GM23248 (cell line): ENCODE measurements at regions not wholly inside any gene's neighbourhood (a gene's known extent, or its start where the extent isn't known, plus 50 kb on each side); places are given as distances from the start of the nearest gene placed in this dataset.
A peak's percentile ranks its signal among the peaks of the same experiment; 100 is the strongest.

Source experiments
- DNase-seq: peaks from one replicate; pipeline ENCODE4 v3.0.0-alpha.2; 2015
- H2AFZ ChIP-seq: fragments of 200-600 bp; sonication (generic); 2 replicates; pipeline ENCODE4 v1.6.1; 2016; ENCODE audit warnings: antibody characterized with exemption
- H3F3A ChIP-seq: fragments of 200-600 bp; sonication (generic); 2 replicates; pipeline ENCODE4 v1.6.1; 2016; ENCODE audit warnings: mild to moderate bottlenecking, antibody characterized with exemption, mixed run types; ENCODE audit not compliant: insufficient read depth
- H3K27ac ChIP-seq: fragments of 200-600 bp; sonication (generic); 2 replicates; pipeline ENCODE4 v1.5.1; 2016; ENCODE audit warnings: mild to moderate bottlenecking
- H3K27me3 ChIP-seq: fragments of 200-600 bp; sonication (generic); replicated peaks from 2 replicates; pipeline ENCODE4 v1.6.1; 2016; ENCODE audit warnings: mild to moderate bottlenecking; ENCODE audit not compliant: insufficient read depth
- H3K36me3 ChIP-seq: fragments of 200-600 bp; sonication (generic); 2 replicates; pipeline ENCODE4 v1.6.1; 2016; ENCODE audit warnings: low read depth, mild to moderate bottlenecking
- H3K4me1 ChIP-seq: fragments of 200-600 bp; sonication (generic); 2 replicates; pipeline ENCODE4 v1.6.1; 2016; ENCODE audit warnings: mild to moderate bottlenecking; ENCODE audit not compliant: insufficient read depth
- H3K4me2 ChIP-seq: fragments of 200-600 bp; sonication (generic); one replicate; pipeline ENCODE4 v1.6.1; 2016; ENCODE audit warnings: mild to moderate bottlenecking; ENCODE audit not compliant: unreplicated experiment
- H3K4me3 ChIP-seq: fragments of 200-600 bp; sonication (generic); 2 replicates; pipeline ENCODE4 v1.5.1; 2016; ENCODE audit warnings: mild to moderate bottlenecking
- H3K79me2 ChIP-seq: fragments of 200-600 bp; sonication (generic); 2 replicates; pipeline ENCODE4 v1.6.1; 2016; ENCODE audit warnings: mild to moderate bottlenecking; ENCODE audit not compliant: insufficient read depth
- H3K9ac ChIP-seq: fragments of 200-600 bp; sonication (generic); 2 replicates; pipeline ENCODE4 v1.6.1; 2016; ENCODE audit warnings: mild to moderate bottlenecking
- H3K9me2 ChIP-seq: fragments of 200-600 bp; sonication (generic); 2 replicates; pipeline ENCODE4 v1.6.1; 2016; ENCODE audit warnings: mixed run types, mild to moderate bottlenecking, moderate library complexity; ENCODE audit not compliant: insufficient read depth
- H3K9me3 ChIP-seq: fragments of 200-600 bp; sonication (generic); one replicate; pipeline ENCODE4 v1.6.1; 2017; ENCODE audit warnings: low read depth
- H4K20me1 ChIP-seq: fragments of 200-600 bp; sonication (generic); 2 replicates; pipeline ENCODE4 v1.6.0; 2016; ENCODE audit not compliant: insufficient read depth
- EZH2 ChIP-seq: fragments of 200-600 bp; sonication (generic); IDR thresholded peaks from 2 replicates; pipeline ENCODE4 v1.6.1; 2018; ENCODE audit warnings: antibody characterized with exemption, mild to moderate bottlenecking; ENCODE audit not compliant: insufficient read depth, poor library complexity, severe bottlenecking
- EZH2phosphoT487 ChIP-seq: fragments of 200-600 bp; sonication (generic); IDR thresholded peaks from 2 replicates; pipeline ENCODE4 v1.6.1; 2018; ENCODE audit warnings: antibody characterized with exemption, moderate library complexity, mild to moderate bottlenecking, low read depth; ENCODE audit not compliant: insufficient read depth
- WGBS, 2 experiments: methylation state at CpG; one replicate each; pipeline ENCODE4 v1.1.6; 2015 to 2017; ENCODE audit warnings: low lambda C conversion rate in 2 of 2, low coverage in 1 of 2; ENCODE audit errors: missing lambda C conversion rate in 2 of 2; 5-methylcytosine and 5-hydroxymethylcytosine counted together
- in situ Hi-C: fragments of 300-500 bp; cut with MboI; formaldehyde crosslinking; loops from 2 replicates; pipeline ENCODE4 v1.15.0; 2020

DNA sequence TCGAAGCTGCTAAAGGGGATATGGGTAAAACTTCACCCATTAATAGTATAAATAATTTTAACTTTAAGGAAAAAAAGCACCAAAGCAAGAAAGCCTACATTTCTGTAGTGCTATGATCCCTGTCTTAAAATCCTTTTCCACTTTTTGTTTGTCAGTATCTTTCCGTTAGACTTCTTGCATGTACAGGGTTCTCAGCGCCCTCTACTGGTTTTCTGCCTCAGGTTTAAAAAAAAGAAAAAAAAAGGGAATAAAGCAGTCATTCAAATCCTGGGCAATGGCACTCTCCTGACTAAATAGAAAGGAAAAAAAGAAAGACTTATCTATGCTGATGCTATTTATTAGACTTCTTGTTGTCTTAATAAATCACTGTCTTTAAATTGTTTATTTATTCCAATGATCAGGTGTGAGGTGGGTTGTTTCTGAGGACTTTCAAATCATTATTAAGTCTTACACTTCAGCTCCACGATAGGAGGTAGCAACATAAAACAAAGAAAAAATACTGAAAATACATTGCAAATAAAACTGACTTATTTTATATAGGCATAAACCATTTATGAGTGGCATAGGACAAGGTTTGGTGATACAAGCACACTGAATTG, 475.4 kb upstream of the NR5A2 start:
- no peak overlapping the region for H3K4me3 ChIP-seq
- no peaks in the 10 kb centered on the region for H4K20me1 ChIP-seq
- H3K4me1 ChIP-seq = no peaks in the 10 kb centered on the region
- peak; percentile 77 for DNase-seq
- H3F3A ChIP-seq = no peaks in the 10 kb centered on the region
- no peak overlapping the region for H3K4me2 ChIP-seq
- no peaks in the 10 kb centered on the region for H3K36me3 ChIP-seq
- WGBS, 2 experiments = 35 to 37% methylated on average over 4 of the region's 4 CpGs
- TF ChIP-seq EZH2 = no peak
- TF ChIP-seq EZH2phosphoT487 = no peak
- H3K9me3 ChIP-seq = no peaks in the 10 kb centered on the region
- in situ Hi-C loops = no loop called here
- no peak overlapping the region for H3K27ac ChIP-seq
- H2AFZ ChIP-seq = no peak overlapping the region
- H3K9ac ChIP-seq = no peak overlapping the region
- H3K9me2 ChIP-seq = no peaks in the 10 kb centered on the region
- no peaks in the 10 kb centered on the region for H3K79me2 ChIP-seq
- H3K27me3 ChIP-seq = 0 out of 2 replicates have a peak, but pooled peaks cover 4% of the 10 kb centered on the region

DNA sequence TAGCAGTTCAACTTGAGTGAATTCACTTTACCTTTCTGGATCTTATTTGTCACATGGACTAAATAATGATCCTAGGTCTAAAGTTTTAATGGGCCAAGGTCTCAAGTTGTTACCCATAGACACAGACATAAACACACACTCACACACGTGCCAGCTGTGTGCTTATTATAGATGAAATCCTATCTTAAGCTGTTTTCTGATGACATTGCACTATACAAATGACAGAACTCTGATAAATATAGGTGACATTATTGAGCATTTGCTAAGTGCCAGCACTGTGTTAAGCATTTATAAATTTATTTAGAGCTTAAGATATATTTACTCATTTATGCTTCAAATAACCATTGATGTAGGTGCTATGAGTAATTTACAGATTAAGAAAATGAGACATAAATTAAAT, 474.4 kb upstream of the NR5A2 start:
- H3F3A ChIP-seq = no peaks in the 10 kb centered on the region
- H3K4me2 ChIP-seq = no peak overlapping the region
- no peak overlapping the region for H2AFZ ChIP-seq
- in situ Hi-C loops = no loop called here
- H3K9me3 ChIP-seq = no peaks in the 10 kb centered on the region
- no peak for DNase-seq
- TF ChIP-seq EZH2phosphoT487 (no peak), EZH2 (no peak)
- no peaks in the 10 kb centered on the region for H3K79me2 ChIP-seq
- H4K20me1 ChIP-seq = no peaks in the 10 kb centered on the region
- H3K4me1 ChIP-seq = no peaks in the 10 kb centered on the region
- H3K9me2 ChIP-seq = no peaks in the 10 kb centered on the region
- no peak overlapping the region for H3K4me3 ChIP-seq
- no peaks in the 10 kb centered on the region for H3K36me3 ChIP-seq
- no peak overlapping the region for H3K9ac ChIP-seq
- H3K27ac ChIP-seq = no peak overlapping the region
- 0 out of 2 replicates have a peak, but pooled peaks cover 4% of the 10 kb centered on the region for H3K27me3 ChIP-seq
- 39 to 43% methylated on average over 1 of the region's 1 CpG for WGBS, 2 experiments

DNA sequence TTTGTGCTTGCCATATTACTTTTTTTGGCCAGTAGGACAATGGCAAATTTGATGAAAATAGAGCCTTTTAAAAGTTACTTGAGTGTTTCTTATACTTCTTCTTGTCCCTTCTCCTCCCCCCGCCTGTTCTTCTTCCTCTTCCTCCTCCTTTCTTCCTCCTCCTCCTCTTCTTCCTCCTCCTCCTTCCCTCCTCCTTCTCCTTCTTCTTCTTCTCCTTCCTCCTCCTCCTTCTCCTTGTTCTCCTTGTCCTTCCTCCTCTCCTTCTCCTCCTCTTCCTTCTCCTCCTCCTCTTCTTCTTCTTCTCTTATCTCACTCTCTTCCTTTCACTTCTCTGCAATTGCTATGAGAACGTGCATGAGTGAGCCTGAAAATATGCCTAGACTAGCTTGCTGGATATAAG, 466.2 kb upstream of the NR5A2 start:
- H3K4me3 ChIP-seq = no peak overlapping the region
- WGBS, 2 experiments = 13 to 22% methylated on average over 1 to 2 of the region's 2 CpGs
- TF ChIP-seq EZH2 (no peak), EZH2phosphoT487 (no peak)
- H4K20me1 ChIP-seq = no peaks in the 10 kb centered on the region
- H3K9me3 ChIP-seq = no peaks in the 10 kb centered on the region
- H3K27me3 ChIP-seq = peaks cover 27% of the 10 kb centered on the region
- no peaks in the 10 kb centered on the region for H3K4me1 ChIP-seq
- no peak overlapping the region for H2AFZ ChIP-seq
- in situ Hi-C loops = no loop called here
- H3K4me2 ChIP-seq = no peak overlapping the region
- no peaks in the 10 kb centered on the region for H3K9me2 ChIP-seq
- DNase-seq = no peak
- no peak overlapping the region for H3K27ac ChIP-seq
- H3K9ac ChIP-seq = no peak overlapping the region
- H3K79me2 ChIP-seq = no peaks in the 10 kb centered on the region
- no peaks in the 10 kb centered on the region for H3F3A ChIP-seq
- no peaks in the 10 kb centered on the region for H3K36me3 ChIP-seq

DNA sequence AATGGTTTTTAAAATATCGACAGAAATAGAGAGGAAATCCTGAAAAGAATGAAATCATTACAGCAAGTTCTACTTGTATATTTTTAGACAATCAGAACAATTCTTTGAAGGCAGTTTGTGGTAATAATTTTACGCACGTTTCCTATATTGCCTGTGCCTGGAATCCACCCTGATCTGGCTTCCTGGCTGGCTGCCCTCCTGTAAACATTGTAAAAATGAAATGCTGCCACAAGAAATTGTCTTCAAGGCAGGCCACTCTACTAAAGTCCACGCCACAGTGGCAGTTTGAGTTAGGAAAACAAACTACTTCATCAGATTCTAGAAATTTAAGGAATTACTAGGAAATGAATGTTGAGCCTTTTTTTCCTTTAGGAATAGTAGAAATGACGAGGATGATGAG, 454.5 kb upstream of the NR5A2 start:
- H3K9ac ChIP-seq = no peak overlapping the region
- in situ Hi-C loops = no loop called here
- TF ChIP-seq EZH2phosphoT487 (no peak), EZH2 (no peak)
- no peak overlapping the region for H3K27ac ChIP-seq
- DNase-seq = no peak
- H3K79me2 ChIP-seq = no peaks in the 10 kb centered on the region
- H4K20me1 ChIP-seq = no peaks in the 10 kb centered on the region
- no peaks in the 10 kb centered on the region for H3K9me3 ChIP-seq
- H3K4me3 ChIP-seq = no peak overlapping the region
- no peaks in the 10 kb centered on the region for H3K4me1 ChIP-seq
- no peak overlapping the region for H3K4me2 ChIP-seq
- no peaks in the 10 kb centered on the region for H3K9me2 ChIP-seq
- WGBS, 2 experiments = 13 to 23% methylated on average over 5 of the region's 5 CpGs
- no peaks in the 10 kb centered on the region for H3F3A ChIP-seq
- no peak overlapping the region for H2AFZ ChIP-seq
- peaks cover 64% of the 10 kb centered on the region for H3K27me3 ChIP-seq
- no peaks in the 10 kb centered on the region for H3K36me3 ChIP-seq

DNA sequence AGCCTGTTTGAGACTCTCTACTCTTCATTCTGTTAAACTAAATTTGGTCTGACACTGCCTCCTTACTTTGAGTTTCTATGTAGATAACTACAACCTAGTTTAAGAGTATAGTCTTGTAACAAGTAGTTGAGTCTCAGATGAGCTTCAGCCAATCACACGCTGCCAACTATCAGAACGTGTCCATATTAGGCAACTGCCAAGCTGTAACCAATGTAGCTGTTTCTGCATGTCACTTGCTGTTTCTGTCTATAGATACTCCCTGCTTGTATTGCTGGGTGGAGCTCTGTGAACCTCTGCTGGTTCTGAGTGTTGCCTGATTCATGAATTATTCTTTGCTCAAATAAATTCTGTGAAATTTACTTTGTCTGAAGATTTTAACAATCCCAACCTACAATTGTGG, 452.6 kb upstream of the NR5A2 start:
- Histone ChIP-seq H4K20me1 (no peaks in the 10 kb centered on the region), H3K27ac (no peak overlapping the region), H3K4me1 (no peaks in the 10 kb centered on the region), H3K27me3 (peaks cover 59% of the 10 kb centered on the region), H2AFZ (no peak overlapping the region), H3K79me2 (no peaks in the 10 kb centered on the region), H3K9ac (no peak overlapping the region), H3K4me2 (no peak overlapping the region), H3K9me2 (no peaks in the 10 kb centered on the region), H3K36me3 (no peaks in the 10 kb centered on the region), H3K9me3 (no peaks in the 10 kb centered on the region), H3F3A (no peaks in the 10 kb centered on the region), H3K4me3 (no peak overlapping the region)
- 22 to 23% methylated on average over 2 of the region's 2 CpGs for WGBS, 2 experiments
- no peak for TF ChIP-seq EZH2
- TF ChIP-seq EZH2phosphoT487 = no peak
- in situ Hi-C loops = no loop called here
- DNase-seq = no peak
